A673 (cell line): ENCODE measurements at regions not wholly inside any gene's neighbourhood (a gene's known extent, or its start where the extent isn't known, plus 50 kb on each side); places are given as distances from the start of the nearest gene placed in this dataset.

Source experiments
- BruUV-seq: library from RNA; stranded (reverse); fragments of 400-500 nt; replicated peaks from 2 replicates; lab custom pipeline; 2021; lab: Mats Ljungman, UMichigan
- CTCF ChIA-PET: fragments of 300-600 bp; sonication (Branson Sonifier 250); formaldehyde crosslinking; loops from one replicate; lab custom pipeline; 2022; ENCODE audit warnings: antibody characterized with exemption; lab: Charles Lee
- POLR2A ChIA-PET: fragments of 300-600 bp; sonication (Branson Sonifier 250); formaldehyde crosslinking; loops from one replicate; lab custom pipeline; 2022; ENCODE audit warnings: antibody characterized with exemption; ENCODE audit not compliant: low non-redundant PET; lab: Charles Lee
- DNase-seq: peaks from one replicate; pipeline ENCODE4 v3.0.0-alpha.2; 2015; ENCODE audit warnings: low spot score
- H3K27ac ChIP-seq: fragments of 200-600 bp; sonication (generic); 2 replicates; pipeline ENCODE4 v1.5.1; 2016; ENCODE audit warnings: mixed run types, low read depth, mild to moderate bottlenecking, mixed read lengths, antibody characterized with exemption, low read length; ENCODE audit not compliant: poor library complexity, severe bottlenecking
- H3K27me3 ChIP-seq: fragments of 200-600 bp; sonication (generic); replicated peaks from 2 replicates; pipeline ENCODE4 v1.6.1; 2017; ENCODE audit warnings: mixed run types, low read depth, mild to moderate bottlenecking, mixed read lengths, antibody characterized with exemption, low read length; ENCODE audit not compliant: insufficient read depth, poor library complexity
- H3K36me3 ChIP-seq: fragments of 200-600 bp; sonication (generic); 2 replicates; pipeline ENCODE4 v1.6.1; 2016; ENCODE audit warnings: mixed run types, mild to moderate bottlenecking, mixed read lengths, antibody characterized with exemption, low read length; ENCODE audit not compliant: insufficient read depth, poor library complexity, severe bottlenecking
- H3K4me1 ChIP-seq: fragments of 200-600 bp; sonication (generic); 2 replicates; pipeline ENCODE4 v1.6.1; 2017; ENCODE audit warnings: mixed run types, mild to moderate bottlenecking, mixed read lengths, antibody characterized with exemption, low read length; ENCODE audit not compliant: insufficient read depth, poor library complexity, severe bottlenecking
- H3K4me3 ChIP-seq: fragments of 200-600 bp; sonication (generic); 2 replicates; pipeline ENCODE4 v1.5.1; 2016; ENCODE audit warnings: low read depth, mixed run types, mild to moderate bottlenecking, mixed read lengths, low read length; ENCODE audit not compliant: poor library complexity, severe bottlenecking
- H3K9me3 ChIP-seq: fragments of 200-600 bp; sonication (generic); 2 replicates; pipeline ENCODE4 v1.6.1; 2016; ENCODE audit warnings: mixed run types, low read depth, mild to moderate bottlenecking, mixed read lengths, antibody characterized with exemption, low read length; ENCODE audit not compliant: poor library complexity, severe bottlenecking
- CTCF ChIP-seq: fragments of 300-800, 200-600 bp; sonication (generic); conservative IDR thresholded peaks from 2 replicates; pipeline ENCODE4 v1.5.1; 2017; ENCODE audit warnings: low read depth, mild to moderate bottlenecking, antibody characterized with exemption, low read length, moderate library complexity, mixed read lengths
- EZH2 ChIP-seq: fragments of 200-600 bp; sonication (generic); IDR thresholded peaks from 2 replicates; pipeline ENCODE4 v1.6.1; 2017; ENCODE audit warnings: borderline replicate concordance, low read depth, mild to moderate bottlenecking, mixed read lengths, antibody characterized with exemption, low read length; ENCODE audit not compliant: poor library complexity, severe bottlenecking
- intact Hi-C: fragments of 100-400 bp; cut with micrococcal nuclease; formaldehyde crosslinking; loops from one replicate; pipeline ENCODE4 v1.10.0; 2022; ENCODE audit not compliant: unreplicated experiment

- POLR2A ChIA-PET = no interaction called here
- intact Hi-C loops = loop anchor here (10.0 kb wide), 1 partner anchor 358 kb away; no protein-coding TSS in a partner anchor
- CTCF ChIA-PET = interaction anchor here (1.5 kb wide), 2 partner anchors 11 to 237 kb away, joined by 5 read pairs; no protein-coding TSS in a partner anchor
These were observed 68.1 kb upstream of the NFASC start for GRCh38 chr1:204802401-204803175.

GRCh38 chr1:204803607-204804006, 67.1 kb upstream of the NFASC start:
- Histone ChIP-seq H3K9me3 (no peaks in the 10 kb centered on the region), H3K4me1 (no peaks in the 10 kb centered on the region), H3K27ac (no peak overlapping the region), H3K27me3 (peaks cover 12% of the 10 kb centered on the region), H3K4me3 (no peak overlapping the region), H3K36me3 (no peaks in the 10 kb centered on the region)
- CTCF ChIA-PET = interaction anchor here (0.9 to 1.5 kb wide), 3 partner anchors 12 to 238 kb away, joined by 3 to 5 read pairs (median 5); no protein-coding TSS in a partner anchor
- POLR2A ChIA-PET = no interaction called here
- BruUV-seq = no TSS peak
- intact Hi-C loops = loop anchor here (10.0 kb wide), 1 partner anchor 359 kb away; no protein-coding TSS in a partner anchor
- DNase-seq = no peak
- TF ChIP-seq EZH2 (no peak), CTCF (no peak)

More at GRCh38 chr1:204802401-204803175, 68.1 kb upstream of the NFASC start:
- no peak for DNase-seq
- H3K4me1 ChIP-seq = no peaks in the 10 kb centered on the region
- peaks cover 12% of the 10 kb centered on the region for H3K27me3 ChIP-seq
- H3K4me3 ChIP-seq = no peak overlapping the region
- TF ChIP-seq CTCF (no peak), EZH2 (no peak)
- no peaks in the 10 kb centered on the region for H3K9me3 ChIP-seq
- no peak overlapping the region for H3K27ac ChIP-seq
- no peaks in the 10 kb centered on the region for H3K36me3 ChIP-seq
- no TSS peak for BruUV-seq

DNA sequence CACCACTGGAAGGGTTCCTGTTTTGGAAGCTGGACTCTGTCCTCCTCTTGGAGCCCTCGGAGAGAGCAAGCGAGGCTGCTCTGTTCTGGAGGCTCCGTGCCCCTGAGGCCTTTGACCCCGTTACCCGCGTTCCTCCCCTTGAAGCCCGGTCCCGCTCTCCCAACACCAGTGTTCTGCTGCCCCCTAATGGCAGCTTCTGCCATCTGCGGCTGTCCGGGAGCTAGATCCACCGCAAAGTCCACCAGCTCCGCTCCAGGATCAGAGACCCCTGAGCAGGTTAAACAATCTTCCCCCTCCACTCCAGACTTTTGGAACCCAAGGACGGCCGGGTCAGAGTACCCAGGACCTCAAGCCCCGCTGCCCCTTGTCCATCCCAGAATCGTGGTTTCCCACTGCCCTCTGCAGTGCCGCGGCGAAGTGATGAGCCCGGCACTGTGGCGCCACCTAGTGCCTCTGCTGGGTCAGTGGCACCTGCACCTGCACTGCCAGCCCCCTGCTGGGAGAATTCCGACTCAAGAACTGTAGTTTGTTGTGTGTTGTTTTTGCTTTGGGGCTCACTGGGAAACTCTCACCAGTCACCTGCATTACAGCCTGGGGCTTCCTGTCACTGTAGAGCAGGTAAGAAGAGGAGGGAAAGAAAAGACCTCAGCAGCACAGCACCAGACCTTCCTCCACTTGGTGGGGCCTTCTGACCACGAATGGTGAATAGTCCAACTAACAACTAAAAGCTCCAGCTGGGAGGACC, 63.5 kb upstream of the NFASC start:
- Histone ChIP-seq H3K4me1 (no peaks in the 10 kb centered on the region), H3K27ac (no peak overlapping the region), H3K4me3 (peak overlapping the region; percentile 48), H3K9me3 (no peaks in the 10 kb centered on the region), H3K27me3 (peaks cover 12% of the 10 kb centered on the region), H3K36me3 (no peaks in the 10 kb centered on the region)
- no peak for TF ChIP-seq EZH2
- peak; percentile 100; the same call in 1 of the 2 replicates for TF ChIP-seq CTCF
- intact Hi-C loops = loop anchor here (1.0 to 10.0 kb wide), 3 partner anchors 241 to 450 kb away; no protein-coding TSS in a partner anchor
- no TSS peak for BruUV-seq
- CTCF ChIA-PET = interaction anchor here (0.6 to 1.7 kb wide), 22 partner anchors 13 to 785 kb away, joined by 3 to 43 read pairs (median 4); no protein-coding TSS in a partner anchor
- POLR2A ChIA-PET = interaction anchor here (0.6 kb wide), 1 partner anchor 245 kb away, joined by 4 read pairs; no protein-coding TSS in a partner anchor
- peak; percentile 86 for DNase-seq
